Jurkat, Clone E6-1 (cell line): ENCODE measurements at regions not wholly inside any gene's neighbourhood (a gene's known extent, or its start where the extent isn't known, plus 50 kb on each side); places are given as distances from the start of the nearest gene placed in this dataset.

Experiments
- DNase-seq: peaks from one replicate; pipeline ENCODE4 v3.0.0-alpha.2; 2011; ENCODE audit warnings: low read depth, low spot score
- H3K4me3 ChIP-seq: 2 replicates; pipeline ENCODE4 v1.5.1; 2011; ENCODE audit warnings: mild to moderate bottlenecking, low read length, control low read depth, moderate library complexity

GRCh38 chr7:155172141-155172540 is 102.0 kb downstream of the HTR5A start:
- DNase-seq, result no peak
- H3K4me3 ChIP-seq, result no peak overlapping the region

- H3K4me3 ChIP-seq, result no peak overlapping the region
- DNase-seq, result no peak
These were observed 103.8 kb downstream of the HTR5A start for GRCh38 chr7:155173905-155174304.

- H3K4me3 ChIP-seq, result no peak overlapping the region
- no peak for DNase-seq
These were observed 108.0 kb downstream of the HTR5A start for GRCh38 chr7:155178096-155178495.

- no peak for DNase-seq
- no peak overlapping the region for H3K4me3 ChIP-seq
These were observed 111.6 kb downstream of the HTR5A start for GRCh38 chr7:155181768-155182167.

GRCh38 chr7:155182406-155182970 is 112.4 kb downstream of the HTR5A start:
- no peak overlapping the region for H3K4me3 ChIP-seq
- no peak for DNase-seq

- DNase-seq, result no peak
- H3K4me3 ChIP-seq, result no peak overlapping the region
These were observed 113.5 kb downstream of the HTR5A start for GRCh38 chr7:155183655-155184054.

- DNase-seq, result no peak
- H3K4me3 ChIP-seq, result no peak overlapping the region
These were observed 112.8 kb upstream of the INSIG1 start for GRCh38 chr7:155184923-155185322.

- H3K4me3 ChIP-seq, result no peak overlapping the region
- no peak for DNase-seq
These were observed 110.5 kb upstream of the INSIG1 start for GRCh38 chr7:155187061-155187785.

GRCh38 chr7:155188357-155188756 is 109.3 kb upstream of the INSIG1 start:
- DNase-seq, result peak; percentile 59

GRCh38 chr7:155188821-155189581 is 108.7 kb upstream of the INSIG1 start:
- no peak for DNase-seq
- no peak overlapping the region for H3K4me3 ChIP-seq

More at GRCh38 chr7:155188357-155188756, 109.3 kb upstream of the INSIG1 start:
- H3K4me3 ChIP-seq, result no peak overlapping the region

- H3K4me3 ChIP-seq, result no peak overlapping the region
- no peak for DNase-seq
These were observed 108.1 kb upstream of the INSIG1 start for GRCh38 chr7:155189590-155189989.

- DNase-seq, result no peak
- H3K4me3 ChIP-seq, result no peak overlapping the region
These were observed 107.0 kb upstream of the INSIG1 start for GRCh38 chr7:155190688-155191087.

- DNase-seq, result no peak
- H3K4me3 ChIP-seq, result no peak overlapping the region
These were observed 106.5 kb upstream of the INSIG1 start for GRCh38 chr7:155191137-155191536.

- DNase-seq, result no peak
- no peak overlapping the region for H3K4me3 ChIP-seq
These were observed 105.7 kb upstream of the INSIG1 start for GRCh38 chr7:155191901-155192478.

GRCh38 chr7:155192961-155193640 is 104.6 kb upstream of the INSIG1 start:
- DNase-seq, result no peak
- H3K4me3 ChIP-seq, result no peak overlapping the region

GRCh38 chr7:155193716-155194115 is 104.0 kb upstream of the INSIG1 start:
- no peak for DNase-seq
- no peak overlapping the region for H3K4me3 ChIP-seq

- DNase-seq, result no peak
- H3K4me3 ChIP-seq, result no peak overlapping the region
These were observed 103.1 kb upstream of the INSIG1 start for GRCh38 chr7:155194382-155195140.

GRCh38 chr7:155195939-155196523 is 101.6 kb upstream of the INSIG1 start:
- H3K4me3 ChIP-seq, result no peak overlapping the region
- DNase-seq, result no peak
